GM06990 (cell line): ENCODE measurements at regions not wholly inside any gene's neighbourhood (a gene's known extent, or its start where the extent isn't known, plus 50 kb on each side); places are given as distances from the start of the nearest gene placed in this dataset.

ENCODE experiments used
- DNase-seq: peaks from one replicate; pipeline ENCODE4 v3.0.0-alpha.2; 2011; ENCODE audit not compliant: insufficient read length; ENCODE audit errors: extremely low read depth
- H3K27me3 ChIP-seq: replicated peaks from 2 replicates; pipeline ENCODE4 v1.6.0; 2011; ENCODE audit warnings: low read length; ENCODE audit not compliant: control insufficient read depth, insufficient read depth
- H3K36me3 ChIP-seq: 2 replicates; pipeline ENCODE4 v1.5.1; 2011; ENCODE audit warnings: low read length; ENCODE audit not compliant: control insufficient read depth, insufficient read depth
- H3K4me3 ChIP-seq: replicated peaks from 2 replicates; pipeline ENCODE4 v1.5.1; 2011; ENCODE audit warnings: low read depth, mild to moderate bottlenecking, control low read depth, low read length
- CTCF ChIP-seq: IDR thresholded peaks from 2 replicates; pipeline ENCODE4 v1.5.1; 2011; ENCODE audit warnings: low read length, control low read depth, mild to moderate bottlenecking, inconsistent platforms; ENCODE audit not compliant: insufficient read depth, poor library complexity, severe bottlenecking

- Histone ChIP-seq H3K4me3 (no peak overlapping the region), H3K36me3 (no peaks in the 10 kb centered on the region), H3K27me3 (no peaks in the 10 kb centered on the region)
- TF ChIP-seq CTCF: no peak
- no peak for DNase-seq
These were observed 216.0 kb upstream of the PRKD1 start for GRCh38 chr14:30143627-30144026.

- H3K27me3 ChIP-seq: no peaks in the 10 kb centered on the region
- H3K4me3 ChIP-seq: no peak overlapping the region
- no peak for TF ChIP-seq CTCF
- DNase-seq: no peak
- H3K36me3 ChIP-seq: no peaks in the 10 kb centered on the region
These were observed 226.1 kb upstream of the PRKD1 start for GRCh38 chr14:30153717-30154116.

GRCh38 chr14:30156571-30156970, 228.9 kb upstream of the PRKD1 start:
- Histone ChIP-seq H3K4me3 (no peak overlapping the region), H3K27me3 (no peaks in the 10 kb centered on the region), H3K36me3 (no peaks in the 10 kb centered on the region)
- no peak for TF ChIP-seq CTCF
- DNase-seq: no peak

GRCh38 chr14:30158299-30158698, 230.7 kb upstream of the PRKD1 start:
- H3K4me3 ChIP-seq: no peak overlapping the region
- H3K36me3 ChIP-seq: no peaks in the 10 kb centered on the region
- DNase-seq: no peak
- H3K27me3 ChIP-seq: no peaks in the 10 kb centered on the region
- TF ChIP-seq CTCF: no peak

GRCh38 chr14:30159374-30159773, 231.7 kb upstream of the PRKD1 start:
- Histone ChIP-seq H3K36me3 (no peaks in the 10 kb centered on the region), H3K4me3 (no peak overlapping the region), H3K27me3 (no peaks in the 10 kb centered on the region)
- no peak for TF ChIP-seq CTCF
- no peak for DNase-seq

- no peak for TF ChIP-seq CTCF
- Histone ChIP-seq H3K4me3 (no peak overlapping the region), H3K36me3 (no peaks in the 10 kb centered on the region), H3K27me3 (no peaks in the 10 kb centered on the region)
- DNase-seq: no peak
These were observed 233.0 kb upstream of the PRKD1 start for GRCh38 chr14:30160608-30161007.
